ENCODE measurements at regions not wholly inside any gene's neighbourhood (a gene's known extent, or its start where the extent isn't known, plus 50 kb on each side); places are given as distances from the start of the nearest gene placed in this dataset.

- TF ChIP-seq, protein P1, sequence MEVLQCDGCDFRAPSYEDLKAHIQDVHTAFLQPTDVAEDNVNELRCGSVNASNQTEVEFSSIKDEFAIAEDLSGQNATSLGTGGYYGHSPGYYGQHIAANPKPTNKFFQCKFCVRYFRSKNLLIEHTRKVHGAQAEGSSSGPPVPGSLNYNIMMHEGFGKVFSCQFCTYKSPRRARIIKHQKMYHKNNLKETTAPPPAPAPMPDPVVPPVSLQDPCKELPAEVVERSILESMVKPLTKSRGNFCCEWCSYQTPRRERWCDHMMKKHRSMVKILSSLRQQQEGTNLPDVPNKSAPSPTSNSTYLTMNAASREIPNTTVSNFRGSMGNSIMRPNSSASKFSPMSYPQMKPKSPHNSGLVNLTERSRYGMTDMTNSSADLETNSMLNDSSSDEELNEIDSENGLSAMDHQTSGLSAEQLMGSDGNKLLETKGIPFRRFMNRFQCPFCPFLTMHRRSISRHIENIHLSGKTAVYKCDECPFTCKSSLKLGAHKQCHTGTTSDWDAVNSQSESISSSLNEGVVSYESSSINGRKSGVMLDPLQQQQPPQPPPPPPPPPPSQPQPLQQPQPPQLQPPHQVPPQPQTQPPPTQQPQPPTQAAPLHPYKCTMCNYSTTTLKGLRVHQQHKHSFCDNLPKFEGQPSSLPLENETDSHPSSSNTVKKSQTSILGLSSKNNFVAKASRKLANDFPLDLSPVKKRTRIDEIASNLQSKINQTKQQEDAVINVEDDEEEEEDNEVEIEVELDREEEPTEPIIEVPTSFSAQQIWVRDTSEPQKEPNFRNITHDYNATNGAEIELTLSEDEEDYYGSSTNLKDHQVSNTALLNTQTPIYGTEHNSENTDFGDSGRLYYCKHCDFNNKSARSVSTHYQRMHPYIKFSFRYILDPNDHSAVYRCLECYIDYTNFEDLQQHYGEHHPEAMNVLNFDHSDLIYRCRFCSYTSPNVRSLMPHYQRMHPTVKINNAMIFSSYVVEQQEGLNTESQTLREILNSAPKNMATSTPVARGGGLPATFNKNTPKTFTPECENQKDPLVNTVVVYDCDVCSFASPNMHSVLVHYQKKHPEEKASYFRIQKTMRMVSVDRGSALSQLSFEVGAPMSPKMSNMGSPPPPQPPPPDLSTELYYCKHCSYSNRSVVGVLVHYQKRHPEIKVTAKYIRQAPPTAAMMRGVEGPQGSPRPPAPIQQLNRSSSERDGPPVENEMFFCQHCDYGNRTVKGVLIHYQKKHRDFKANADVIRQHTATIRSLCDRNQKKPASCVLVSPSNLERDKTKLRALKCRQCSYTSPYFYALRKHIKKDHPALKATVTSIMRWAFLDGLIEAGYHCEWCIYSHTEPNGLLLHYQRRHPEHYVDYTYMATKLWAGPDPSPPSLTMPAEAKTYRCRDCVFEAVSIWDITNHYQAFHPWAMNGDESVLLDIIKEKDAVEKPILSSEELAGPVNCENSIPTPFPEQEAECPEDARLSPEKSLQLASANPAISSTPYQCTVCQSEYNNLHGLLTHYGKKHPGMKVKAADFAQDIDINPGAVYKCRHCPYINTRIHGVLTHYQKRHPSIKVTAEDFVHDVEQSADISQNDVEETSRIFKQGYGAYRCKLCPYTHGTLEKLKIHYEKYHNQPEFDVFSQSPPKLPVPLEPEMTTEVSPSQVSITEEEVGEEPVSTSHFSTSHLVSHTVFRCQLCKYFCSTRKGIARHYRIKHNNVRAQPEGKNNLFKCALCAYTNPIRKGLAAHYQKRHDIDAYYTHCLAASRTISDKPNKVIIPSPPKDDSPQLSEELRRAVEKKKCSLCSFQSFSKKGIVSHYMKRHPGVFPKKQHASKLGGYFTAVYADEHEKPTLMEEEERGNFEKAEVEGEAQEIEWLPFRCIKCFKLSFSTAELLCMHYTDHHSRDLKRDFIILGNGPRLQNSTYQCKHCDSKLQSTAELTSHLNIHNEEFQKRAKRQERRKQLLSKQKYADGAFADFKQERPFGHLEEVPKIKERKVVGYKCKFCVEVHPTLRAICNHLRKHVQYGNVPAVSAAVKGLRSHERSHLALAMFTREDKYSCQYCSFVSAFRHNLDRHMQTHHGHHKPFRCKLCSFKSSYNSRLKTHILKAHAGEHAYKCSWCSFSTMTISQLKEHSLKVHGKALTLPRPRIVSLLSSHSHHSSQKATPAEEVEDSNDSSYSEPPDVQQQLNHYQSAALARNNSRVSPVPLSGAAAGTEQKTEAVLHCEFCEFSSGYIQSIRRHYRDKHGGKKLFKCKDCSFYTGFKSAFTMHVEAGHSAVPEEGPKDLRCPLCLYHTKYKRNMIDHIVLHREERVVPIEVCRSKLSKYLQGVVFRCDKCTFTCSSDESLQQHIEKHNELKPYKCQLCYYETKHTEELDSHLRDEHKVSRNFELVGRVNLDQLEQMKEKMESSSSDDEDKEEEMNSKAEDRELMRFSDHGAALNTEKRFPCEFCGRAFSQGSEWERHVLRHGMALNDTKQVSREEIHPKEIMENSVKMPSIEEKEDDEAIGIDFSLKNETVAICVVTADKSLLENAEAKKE (CRISPR knock-in tag; IDR thresholded peaks at IDR 0.05), result no peak
- TF ChIP-seq ETS1 (IDR thresholded peaks at IDR 0.05) (no peak), POLR2AphosphoS5 (IDR thresholded peaks at IDR 0.05; ENCODE audit: low read depth) (no peak), ZNF114 (CRISPR knock-in tag; IDR thresholded peaks at IDR 0.05) (no peak)
These were observed 536.6 kb upstream of the CXADR start (continued) for GRCh38 chr21:16976193-16976592.

DNA sequence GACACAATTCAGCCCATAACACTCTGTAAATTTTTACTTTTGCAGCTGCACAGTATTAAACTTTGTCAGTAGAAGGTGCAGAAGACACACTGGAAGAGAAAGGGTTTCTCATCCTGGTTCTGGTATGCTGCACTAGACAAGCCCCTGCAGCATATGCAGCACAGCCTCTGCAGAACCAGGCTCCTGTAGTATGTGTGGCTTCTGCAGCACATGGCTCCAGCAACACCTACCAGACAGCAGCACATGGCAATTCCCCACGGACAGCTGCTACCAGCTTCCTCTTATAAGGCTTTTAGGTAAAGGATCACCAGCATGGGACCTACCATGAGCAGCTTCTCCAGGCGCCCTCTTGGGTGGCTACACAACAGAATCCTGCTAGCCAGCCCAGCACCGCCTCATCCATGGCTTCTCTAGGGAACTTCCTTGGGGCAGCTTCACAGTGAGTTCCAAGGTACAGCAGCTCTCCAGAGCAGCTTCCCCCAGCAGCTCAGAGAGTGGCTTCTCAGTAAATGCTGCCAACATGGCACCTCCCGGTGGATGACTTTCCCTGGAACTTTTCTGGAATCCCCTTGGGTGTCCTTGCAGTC, 534.4 kb upstream of the CXADR start:
- peaks cover 17% of the 10 kb centered on the region for H3K4me1 Mint-ChIP-seq
- peaks cover 2% of the 10 kb centered on the region for H3K27me3 Mint-ChIP-seq (ENCODE audit: insufficient read depth, low read depth, poor library complexity)
- H3K79me2 ChIP-seq (replicated peaks; ENCODE audit: insufficient read depth), result no peaks in the 10 kb centered on the region
- no peak overlapping the region for H3K27ac Mint-ChIP-seq
- no peak overlapping the region for H3K4me3 ChIP-seq
- ATAC-seq, result no peak
- H2AFZ ChIP-seq, result peak overlapping the region; percentile 39; the same call in 1 of the 2 replicates
- H3K9me3 Mint-ChIP-seq, result no peaks in the 10 kb centered on the region
- H3K36me3 Mint-ChIP-seq (ENCODE audit: low read depth), result no peaks in the 10 kb centered on the region
- no peaks in the 10 kb centered on the region for H3K27me3 ChIP-seq (ENCODE audit: insufficient read depth)
- DNase-seq (ENCODE audit: low spot score), result no peak
- H3K36me3 ChIP-seq (ENCODE audit: insufficient read depth), result no peaks in the 10 kb centered on the region
- H3K4me3 Mint-ChIP-seq, result no peak overlapping the region
- no peak overlapping the region for H3K4me2 ChIP-seq
- peaks cover 11% of the 10 kb centered on the region; the same call in 1 of the 2 replicates for H3K4me1 ChIP-seq (ENCODE audit: insufficient read depth)
- H3F3A ChIP-seq (replicated peaks; ENCODE audit: low read depth), result no peaks in the 10 kb centered on the region
- H4K20me1 ChIP-seq (replicated peaks; ENCODE audit: insufficient read depth), result no peaks in the 10 kb centered on the region
- no peak overlapping the region for H3K27ac ChIP-seq (ENCODE audit: low read depth)
- H3K9me2 ChIP-seq (ENCODE audit: insufficient read depth), result no peaks in the 10 kb centered on the region
- no peak for TF ChIP-seq EZH2phosphoT487 (IDR thresholded peaks at IDR 0.05; ENCODE audit: unreplicated experiment)
- no peak for TF ChIP-seq ZNF114 (CRISPR knock-in tag; IDR thresholded peaks at IDR 0.05)
- no peak for TF ChIP-seq CTCF (conservative IDR thresholded peaks at IDR 0.05; ENCODE audit: low read depth in 2 of 2)
- TF ChIP-seq, protein P2, sequence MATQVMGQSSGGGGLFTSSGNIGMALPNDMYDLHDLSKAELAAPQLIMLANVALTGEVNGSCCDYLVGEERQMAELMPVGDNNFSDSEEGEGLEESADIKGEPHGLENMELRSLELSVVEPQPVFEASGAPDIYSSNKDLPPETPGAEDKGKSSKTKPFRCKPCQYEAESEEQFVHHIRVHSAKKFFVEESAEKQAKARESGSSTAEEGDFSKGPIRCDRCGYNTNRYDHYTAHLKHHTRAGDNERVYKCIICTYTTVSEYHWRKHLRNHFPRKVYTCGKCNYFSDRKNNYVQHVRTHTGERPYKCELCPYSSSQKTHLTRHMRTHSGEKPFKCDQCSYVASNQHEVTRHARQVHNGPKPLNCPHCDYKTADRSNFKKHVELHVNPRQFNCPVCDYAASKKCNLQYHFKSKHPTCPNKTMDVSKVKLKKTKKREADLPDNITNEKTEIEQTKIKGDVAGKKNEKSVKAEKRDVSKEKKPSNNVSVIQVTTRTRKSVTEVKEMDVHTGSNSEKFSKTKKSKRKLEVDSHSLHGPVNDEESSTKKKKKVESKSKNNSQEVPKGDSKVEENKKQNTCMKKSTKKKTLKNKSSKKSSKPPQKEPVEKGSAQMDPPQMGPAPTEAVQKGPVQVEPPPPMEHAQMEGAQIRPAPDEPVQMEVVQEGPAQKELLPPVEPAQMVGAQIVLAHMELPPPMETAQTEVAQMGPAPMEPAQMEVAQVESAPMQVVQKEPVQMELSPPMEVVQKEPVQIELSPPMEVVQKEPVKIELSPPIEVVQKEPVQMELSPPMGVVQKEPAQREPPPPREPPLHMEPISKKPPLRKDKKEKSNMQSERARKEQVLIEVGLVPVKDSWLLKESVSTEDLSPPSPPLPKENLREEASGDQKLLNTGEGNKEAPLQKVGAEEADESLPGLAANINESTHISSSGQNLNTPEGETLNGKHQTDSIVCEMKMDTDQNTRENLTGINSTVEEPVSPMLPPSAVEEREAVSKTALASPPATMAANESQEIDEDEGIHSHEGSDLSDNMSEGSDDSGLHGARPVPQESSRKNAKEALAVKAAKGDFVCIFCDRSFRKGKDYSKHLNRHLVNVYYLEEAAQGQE (IDR thresholded peaks at IDR 0.05; ENCODE audit: unreplicated experiment), result no peak
- no peak for TF ChIP-seq NANOG (IDR thresholded peaks at IDR 0.05; ENCODE audit: borderline replicate concordance)
- TF ChIP-seq ETS1 (IDR thresholded peaks at IDR 0.05), result no peak
- no peak for TF ChIP-seq JUNB (IDR thresholded peaks at IDR 0.05; ENCODE audit: unreplicated experiment)
- no peak for TF ChIP-seq CREB1 (CRISPR knock-in tag; IDR thresholded peaks at IDR 0.05; ENCODE audit: low read depth)
- TF ChIP-seq STAT1 (IDR thresholded peaks at IDR 0.05; ENCODE audit: unreplicated experiment), result no peak

All from GM23338 (cell line).